Vagina (tissue), 2 donors: ENCODE measurements at regions not wholly inside any gene's neighbourhood (a gene's known extent, or its start where the extent isn't known, plus 50 kb on each side); places are given as distances from the start of the nearest gene placed in this dataset.

Experiments
- DNase-seq, 2 donors: peaks; one replicate each; pipeline ENCODE4 v3.0.0-alpha.2; 2017; ENCODE audit errors: extremely low spot score in 2 of 2
- H3K27ac ChIP-seq: fragments of 200-600 bp; sonication (generic); one replicate; pipeline ENCODE4 v1.5.1; 2019
- H3K27me3 ChIP-seq: fragments of 200-600 bp; sonication (generic); one replicate; pipeline ENCODE4 v1.5.1; 2019
- H3K36me3 ChIP-seq, 2 donors: fragments of 200-600 bp; sonication (generic); one replicate each; pipeline ENCODE4 v1.5.1; 2017 to 2019
- H3K4me1 ChIP-seq: fragments of 200-600 bp; sonication (generic); one replicate; pipeline ENCODE4 v1.5.1; 2019
- H3K4me3 ChIP-seq, 2 donors: fragments of 200-600 bp; sonication (generic); 1 replicate in 1 of 2; 2 replicates in 1 of 2; pipeline ENCODE4 v1.5.1; 2016 to 2019
- H3K9me3 ChIP-seq: fragments of 200-600 bp; sonication (generic); one replicate; pipeline ENCODE4 v1.5.1; 2019
- POLR2A ChIP-seq, 2 donors: fragments of 450-650 bp; IDR thresholded peaks; one replicate each; pipeline ENCODE4 v1.6.1; 2017; ENCODE audit warnings: antibody characterized with exemption in 2 of 2, mild to moderate bottlenecking in 2 of 2, moderate library complexity in 2 of 2
- POLR2AphosphoS5 ChIP-seq, 2 donors: sonication (generic); formaldehyde crosslinking; IDR thresholded peaks; one replicate each; pipeline ENCODE4 v1.9.0; 2017; ENCODE audit warnings: antibody characterized with exemption in 2 of 2, mild to moderate bottlenecking in 2 of 2, low read depth in 1 of 2; ENCODE audit not compliant: insufficient read depth in 1 of 2
- intact Hi-C: fragments of 100-400 bp; cut with DNase I; formaldehyde crosslinking; loops from one replicate; pipeline ENCODE4 v1.15.1; 2023
- TF ChIP-seq, protein P1 (sequence below), 3 experiments: fragments of 450-650 bp in 2 of 3; fragments of 200-600 bp in 1 of 3; sonication (generic) in 1 of 3; IDR thresholded peaks; one replicate each; pipeline ENCODE4 v1.5.1; 2017 to 2019; ENCODE audit warnings: antibody characterized with exemption in 3 of 3, mild to moderate bottlenecking in 2 of 3, moderate library complexity in 2 of 3

DNA sequence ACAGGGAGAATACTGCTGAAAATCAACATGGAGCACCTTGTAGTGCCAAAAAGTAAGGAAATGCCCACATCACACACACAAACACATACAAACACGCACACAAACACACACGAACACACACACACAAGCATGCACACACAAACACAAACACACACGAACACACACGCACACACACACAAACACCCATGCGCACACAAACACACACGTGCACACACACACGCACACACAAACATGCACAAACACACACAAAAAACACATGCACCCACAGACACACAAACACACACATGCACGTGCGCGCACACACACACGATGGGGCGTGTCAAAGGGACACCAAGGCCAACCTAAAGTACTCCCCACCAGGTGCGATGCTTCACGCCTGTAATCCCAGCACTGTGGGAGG, 61.7 kb upstream of the C14orf180 start:
- peak in 1 of 2 donors; percentile 64 for DNase-seq
- H3K9me3 ChIP-seq = peaks cover 4% of the 10 kb centered on the region
- TF ChIP-seq, protein P1, sequence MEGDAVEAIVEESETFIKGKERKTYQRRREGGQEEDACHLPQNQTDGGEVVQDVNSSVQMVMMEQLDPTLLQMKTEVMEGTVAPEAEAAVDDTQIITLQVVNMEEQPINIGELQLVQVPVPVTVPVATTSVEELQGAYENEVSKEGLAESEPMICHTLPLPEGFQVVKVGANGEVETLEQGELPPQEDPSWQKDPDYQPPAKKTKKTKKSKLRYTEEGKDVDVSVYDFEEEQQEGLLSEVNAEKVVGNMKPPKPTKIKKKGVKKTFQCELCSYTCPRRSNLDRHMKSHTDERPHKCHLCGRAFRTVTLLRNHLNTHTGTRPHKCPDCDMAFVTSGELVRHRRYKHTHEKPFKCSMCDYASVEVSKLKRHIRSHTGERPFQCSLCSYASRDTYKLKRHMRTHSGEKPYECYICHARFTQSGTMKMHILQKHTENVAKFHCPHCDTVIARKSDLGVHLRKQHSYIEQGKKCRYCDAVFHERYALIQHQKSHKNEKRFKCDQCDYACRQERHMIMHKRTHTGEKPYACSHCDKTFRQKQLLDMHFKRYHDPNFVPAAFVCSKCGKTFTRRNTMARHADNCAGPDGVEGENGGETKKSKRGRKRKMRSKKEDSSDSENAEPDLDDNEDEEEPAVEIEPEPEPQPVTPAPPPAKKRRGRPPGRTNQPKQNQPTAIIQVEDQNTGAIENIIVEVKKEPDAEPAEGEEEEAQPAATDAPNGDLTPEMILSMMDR (IDR thresholded peaks at IDR 0.05) = no peak
- TF ChIP-seq POLR2AphosphoS5 (IDR thresholded peaks at IDR 0.05; ENCODE audit: insufficient read depth in 1 of 2, low read depth in 1 of 2) (no peak), POLR2A (IDR thresholded peaks at IDR 0.05) (no peak)
- no peak overlapping the region for H3K27ac ChIP-seq
- no peak overlapping the region for H3K4me3 ChIP-seq
- intact Hi-C loops = no loop called here
- no peaks in the 10 kb centered on the region for H3K4me1 ChIP-seq
- no peaks in the 10 kb centered on the region for H3K36me3 ChIP-seq
- H3K27me3 ChIP-seq = no peaks in the 10 kb centered on the region

DNA sequence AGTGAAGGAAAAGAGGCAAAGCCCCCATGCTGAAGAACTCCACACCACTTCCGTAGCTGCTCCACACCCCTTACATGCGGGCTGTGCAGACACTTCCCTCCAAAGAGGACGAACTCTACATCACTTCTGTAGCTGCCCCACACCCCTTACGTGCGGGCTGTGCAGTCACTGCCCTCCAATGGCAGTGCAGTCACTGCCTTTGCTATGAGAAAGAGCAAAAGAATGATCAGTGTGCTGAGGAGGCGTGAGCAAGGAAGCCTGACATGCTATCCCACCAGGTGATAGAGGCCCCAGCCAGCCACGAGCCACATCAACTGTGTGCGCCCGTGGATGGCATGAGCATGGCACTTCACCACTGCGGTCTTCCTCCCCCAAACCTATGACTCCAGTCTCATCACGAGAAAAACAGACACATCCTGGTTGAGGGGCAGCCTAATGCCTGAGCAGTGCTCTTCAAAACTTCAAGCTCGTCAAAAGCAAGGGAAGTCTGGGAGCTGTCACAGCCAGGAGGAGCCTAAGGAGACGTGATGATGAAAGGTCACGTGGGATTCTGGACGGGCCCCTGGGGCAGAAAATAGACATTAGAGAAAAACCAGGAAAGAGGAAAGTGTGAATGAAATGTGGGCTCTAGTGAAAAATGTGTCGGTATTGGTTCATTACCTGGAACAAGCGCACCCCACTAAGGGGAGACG, 60.8 kb upstream of the C14orf180 start:
- intact Hi-C loops = no loop called here
- DNase-seq = peak in 1 of 2 donors; percentile 88
- H3K36me3 ChIP-seq = no peaks in the 10 kb centered on the region

DNA sequence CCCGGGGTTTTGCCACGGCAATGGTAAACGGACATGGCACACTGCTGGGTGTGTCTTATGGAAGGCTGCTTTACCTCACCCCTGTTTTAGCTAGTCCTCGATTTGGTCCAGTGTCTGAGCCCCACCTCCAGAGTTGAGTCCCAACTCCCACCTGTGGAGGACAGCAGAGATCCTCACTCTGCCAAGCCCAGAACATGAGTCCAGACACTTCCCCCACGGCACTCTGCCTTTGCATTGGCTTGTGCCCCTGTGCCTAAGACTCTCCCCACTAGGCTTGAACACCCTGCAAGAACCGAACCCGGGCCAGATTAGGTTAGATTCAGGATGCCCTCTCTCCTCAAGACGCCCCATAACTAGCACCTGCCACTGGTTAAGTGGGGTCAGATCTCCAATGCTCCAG, 59.8 kb upstream of the C14orf180 start:
- TF ChIP-seq POLR2A (IDR thresholded peaks at IDR 0.05) (no peak), POLR2AphosphoS5 (IDR thresholded peaks at IDR 0.05; ENCODE audit: insufficient read depth in 1 of 2, low read depth in 1 of 2) (no peak)
- TF ChIP-seq, protein P1 (IDR thresholded peaks at IDR 0.05) = no peak
- Histone ChIP-seq H3K4me1 (no peaks in the 10 kb centered on the region), H3K4me3 (no peak overlapping the region), H3K27me3 (no peaks in the 10 kb centered on the region), H3K36me3 (no peaks in the 10 kb centered on the region), H3K9me3 (peaks cover 4% of the 10 kb centered on the region), H3K27ac (no peak overlapping the region)
- DNase-seq = peak in 1 of 2 donors; percentile 92
- intact Hi-C loops = no loop called here

More for the DNA sequence above, 60.8 kb upstream of the C14orf180 start:
- Histone ChIP-seq H3K27me3 (no peaks in the 10 kb centered on the region), H3K27ac (no peak overlapping the region), H3K9me3 (peaks cover 4% of the 10 kb centered on the region), H3K4me1 (no peaks in the 10 kb centered on the region), H3K4me3 (no peak overlapping the region)
- TF ChIP-seq, protein P1 (IDR thresholded peaks at IDR 0.05) = no peak
- no peak for TF ChIP-seq POLR2AphosphoS5 (IDR thresholded peaks at IDR 0.05; ENCODE audit: insufficient read depth in 1 of 2, low read depth in 1 of 2)
- no peak for TF ChIP-seq POLR2A (IDR thresholded peaks at IDR 0.05)

DNA sequence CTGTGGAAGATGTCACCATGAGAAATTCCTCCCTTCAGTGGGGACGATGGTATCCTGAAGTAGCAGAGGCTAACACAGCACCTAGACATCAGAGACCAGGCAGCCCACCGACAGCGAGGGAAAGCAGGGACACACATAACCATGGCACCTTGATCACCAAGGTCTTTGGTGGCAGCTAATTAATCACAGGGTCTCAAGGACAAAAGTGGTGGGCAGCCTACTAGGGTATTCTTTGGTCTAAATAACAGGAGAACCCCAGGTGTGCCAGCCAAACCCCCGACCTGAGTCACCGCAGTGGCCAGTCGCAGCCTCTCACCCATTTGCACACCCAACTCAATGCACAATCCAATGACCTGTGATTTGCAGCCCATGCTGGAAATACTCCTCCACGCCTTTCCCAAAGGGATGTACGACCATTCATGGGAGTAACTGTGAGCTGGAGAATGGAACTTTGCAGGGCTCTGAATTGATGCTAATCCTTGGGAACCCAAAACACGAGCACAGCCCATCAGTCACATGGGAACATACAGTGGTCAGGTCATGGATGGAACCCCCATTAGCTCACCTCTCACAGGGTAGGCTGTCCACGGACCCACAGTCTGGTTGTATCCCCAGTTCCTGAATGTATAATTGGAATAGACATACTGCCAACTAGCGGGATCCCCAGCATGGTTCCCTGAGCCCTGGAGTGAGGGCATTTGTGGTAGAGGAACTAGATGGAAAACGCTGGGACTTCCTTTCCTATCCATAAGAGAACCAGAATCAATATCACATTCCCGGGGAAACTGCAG, 58.7 kb upstream of the C14orf180 start:
- no peak for TF ChIP-seq POLR2AphosphoS5 (IDR thresholded peaks at IDR 0.05; ENCODE audit: insufficient read depth in 1 of 2, low read depth in 1 of 2)
- TF ChIP-seq, protein P1 (IDR thresholded peaks at IDR 0.05) = no peak
- TF ChIP-seq POLR2A (IDR thresholded peaks at IDR 0.05) = no peak
- intact Hi-C loops = no loop called here
- H3K4me3 ChIP-seq = no peak overlapping the region
- no peaks in the 10 kb centered on the region for H3K27me3 ChIP-seq
- no peaks in the 10 kb centered on the region for H3K36me3 ChIP-seq
- peak in 1 of 2 donors; percentile 64 for DNase-seq
- H3K4me1 ChIP-seq = no peaks in the 10 kb centered on the region
- H3K27ac ChIP-seq = no peak overlapping the region
- H3K9me3 ChIP-seq = peaks cover 4% of the 10 kb centered on the region
